A549 (cell line): ENCODE measurements at regions not wholly inside any gene's neighbourhood (a gene's known extent, or its start where the extent isn't known, plus 50 kb on each side); places are given as distances from the start of the nearest gene placed in this dataset.

Source experiments
- ATAC-seq, 2 experiments: fragments of 200-7000 bp in 1 of 2; fragments of >200 bp in 1 of 2; cut with Nextera tagmentation in 1 of 2; cut with Tn5 transposase in 1 of 2; 3 replicates each; pipeline versions ENCODE4 v1.8.0 to v1.9.1; 2018 to 2020; ENCODE audit warnings: mild to moderate bottlenecking in 1 of 2, moderate library complexity in 1 of 2
- CTCF ChIA-PET: fragments of 300-600 bp; sonication (Branson Sonifier 250); formaldehyde crosslinking; extraction: SDS; loops from one replicate; lab custom pipeline; 2021; ENCODE audit warnings: antibody characterized with exemption, inconsistent platforms; lab: Yijun Ruan, JAX
- POLR2A ChIA-PET: fragments of 350-600 bp; formaldehyde crosslinking; extraction: SDS; loops from one replicate; lab custom pipeline; 2021; ENCODE audit warnings: antibody characterized with exemption, inconsistent platforms; lab: Yijun Ruan, JAX
- DNase-seq, 2 experiments: peaks; one replicate each; pipeline versions ENCODE4 v3.0.0 to v3.0.0-alpha.2; 2011 to 2016; ENCODE audit warnings: low read depth in 1 of 2, low spot score in 1 of 2
- FAIRE-seq: peaks from 2 replicates; lab custom pipeline; 2011; peaks lifted over from hg19 to GRCh38; lab: Jason Lieb, UNC
- H3K27ac ChIP-seq, 2 experiments: fragments of >200 bp; sonication (Bioruptor Twin); formaldehyde crosslinking; 3 replicates each; pipeline ENCODE4 v1.5.1; 2016 to 2017
- H3K4me1 ChIP-seq: fragments of >200 bp; sonication (Bioruptor Twin); formaldehyde crosslinking; 3 replicates; pipeline ENCODE4 v1.6.1; 2016
- H3K4me2 ChIP-seq: fragments of >200 bp; sonication (Bioruptor Twin); formaldehyde crosslinking; 3 replicates; pipeline ENCODE4 v1.6.1; 2016
- H3K4me3 ChIP-seq: fragments of >200 bp; sonication (Bioruptor Twin); formaldehyde crosslinking; 3 replicates; pipeline ENCODE4 v1.5.1; 2016
- H3K9me3 ChIP-seq: fragments of >200 bp; sonication (Bioruptor Twin); formaldehyde crosslinking; 3 replicates; pipeline ENCODE4 v1.6.1; 2016
- CBX8 ChIP-seq: fragments of 200-600 bp; sonication (generic); IDR thresholded peaks from 2 replicates; pipeline ENCODE4 v1.6.1; 2016
- CEBPB ChIP-seq, 2 experiments: fragments of >200 bp in 1 of 2; sonication (Bioruptor Twin) in 1 of 2; formaldehyde crosslinking in 1 of 2; IDR thresholded peaks; 2 replicates each; pipeline ENCODE4 v1.6.1; 2012 to 2016
- EHF ChIP-seq: fragments of 250-450 bp; sonication (Bioruptor Pico); IDR thresholded peaks from 2 replicates; pipeline ENCODE4 v1.5.0; 2020; ENCODE audit warnings: mild to moderate bottlenecking
- ELK1 ChIP-seq: fragments of 150-350 bp; IDR thresholded peaks from 2 replicates; pipeline ENCODE4 v1.6.1; 2014; ENCODE audit warnings: low read depth, mild to moderate bottlenecking, low read length
- ESRRA ChIP-seq: fragments of 150-350 bp; IDR thresholded peaks from 2 replicates; pipeline ENCODE4 v1.6.1; 2014; ENCODE audit warnings: mild to moderate bottlenecking, low read length, borderline replicate concordance
- GATA3 ChIP-seq: IDR thresholded peaks from 2 replicates; pipeline ENCODE4 v1.6.1; 2012; ENCODE audit warnings: borderline replicate concordance
- HDAC2 ChIP-seq: fragments of 200-600 bp; sonication (generic); IDR thresholded peaks from 2 replicates; pipeline ENCODE4 v1.6.1; 2016
- HEYL ChIP-seq: fragments of 250-450 bp; sonication (Bioruptor Pico); IDR thresholded peaks from 2 replicates; pipeline ENCODE4 v1.8.0; 2021; ENCODE audit warnings: mild to moderate bottlenecking, moderate library complexity
- HOXA7 ChIP-seq: fragments of 250-450 bp; sonication (Bioruptor Pico); IDR thresholded peaks from 2 replicates; pipeline ENCODE4 v1.5.0; 2020; ENCODE audit warnings: mild to moderate bottlenecking, moderate library complexity
- HOXB5 ChIP-seq: fragments of 250-450 bp; sonication (Bioruptor Pico); IDR thresholded peaks from 2 replicates; pipeline ENCODE4 v1.5.0; 2020; ENCODE audit warnings: mild to moderate bottlenecking, moderate library complexity
- JUN ChIP-seq, 2 experiments: fragments of >200 bp; sonication (Bioruptor Twin); formaldehyde crosslinking; IDR thresholded peaks; 2 replicates in 1 of 2; 3 replicates in 1 of 2; pipeline ENCODE4 v1.6.1; 2016 to 2017
- JUNB ChIP-seq: fragments of >200 bp; sonication (Bioruptor Twin); formaldehyde crosslinking; IDR thresholded peaks from 2 replicates; pipeline ENCODE4 v1.6.1; 2016
- KDM5A ChIP-seq: fragments of 200-600 bp; sonication (generic); IDR thresholded peaks from 2 replicates; pipeline ENCODE4 v1.6.1; 2016; ENCODE audit warnings: antibody characterized with exemption, mild to moderate bottlenecking
- MAZ ChIP-seq: fragments of 150-350 bp; IDR thresholded peaks from 2 replicates; pipeline ENCODE4 v1.6.1; 2014; ENCODE audit warnings: antibody characterized with exemption, low read depth, low read length, borderline replicate concordance
- MYC ChIP-seq: IDR thresholded peaks from 2 replicates; pipeline ENCODE4 v1.6.1; 2012; ENCODE audit warnings: mild to moderate bottlenecking, inconsistent platforms, low read length, improper control_type of control experiment, borderline replicate concordance
- NR3C1 ChIP-seq: fragments of >200 bp; sonication (Bioruptor Twin); formaldehyde crosslinking; IDR thresholded peaks from 3 replicates; pipeline ENCODE4 v1.6.1; 2017
- PHF8 ChIP-seq: fragments of 200-600 bp; sonication (generic); IDR thresholded peaks from 2 replicates; pipeline ENCODE4 v1.6.1; 2016; ENCODE audit warnings: low read depth, mild to moderate bottlenecking, antibody characterized with exemption, moderate library complexity, borderline replicate concordance
- RCOR1 ChIP-seq: fragments of 150-350 bp; IDR thresholded peaks from 2 replicates; pipeline ENCODE4 v1.6.1; 2014; ENCODE audit warnings: antibody characterized with exemption, low read length, low read depth
- REST ChIP-seq: fragments of 200-600 bp; sonication (generic); IDR thresholded peaks from 2 replicates; pipeline ENCODE4 v1.6.1; 2016; ENCODE audit warnings: antibody characterized with exemption, mild to moderate bottlenecking, moderate library complexity
- RFX5 ChIP-seq: fragments of 450-650 bp; IDR thresholded peaks from 2 replicates; pipeline ENCODE4 v1.7.1; 2014; ENCODE audit warnings: antibody characterized with exemption, mild to moderate bottlenecking, moderate library complexity
- RNF2 ChIP-seq: fragments of 200-600 bp; sonication (generic); IDR thresholded peaks from 2 replicates; pipeline ENCODE4 v1.6.1; 2016; ENCODE audit warnings: low read depth, mild to moderate bottlenecking, antibody characterized with exemption, moderate library complexity, borderline replicate concordance
- SREBF2 ChIP-seq: fragments of 450-650 bp; IDR thresholded peaks from 2 replicates; pipeline ENCODE4 v1.6.1; 2014; ENCODE audit warnings: mild to moderate bottlenecking, moderate library complexity
- TP53 ChIP-seq: fragments of 250-450 bp; sonication (Bioruptor Pico); IDR thresholded peaks from 2 replicates; pipeline ENCODE4 v1.5.0; 2021; ENCODE audit warnings: mild to moderate bottlenecking, moderate library complexity
- ZC3H11A ChIP-seq: fragments of 450-650 bp; IDR thresholded peaks from 2 replicates; pipeline ENCODE4 v1.6.1; 2014; ENCODE audit warnings: antibody characterized with exemption, mild to moderate bottlenecking
- WGBS: methylation state at CpG from one replicate; pipeline ENCODE4 v1.1.6; 2017; ENCODE audit errors: missing lambda C conversion rate; 5-methylcytosine and 5-hydroxymethylcytosine counted together
- TF ChIP-seq, protein P1 (sequence below): fragments of >200 bp; sonication (Bioruptor Twin); formaldehyde crosslinking; IDR thresholded peaks from 3 replicates; pipeline ENCODE4 v1.6.1; 2016

- TF ChIP-seq REST (no peak), ZC3H11A (no peak), HOXA7 (CRISPR knock-in tag) (no peak), EHF (CRISPR knock-in tag) (no peak), PHF8 (no peak), RCOR1 (no peak), SREBF2 (no peak), ESRRA (no peak), CBX8 (no peak), JUNB (no peak), HDAC2 (no peak), HEYL (no peak)
- TF ChIP-seq, all 56 proteins: peak for 0
Observed at GRCh38 chr12:114483996-114484395, 78.1 kb upstream of the TBX5 start (continued).

DNA sequence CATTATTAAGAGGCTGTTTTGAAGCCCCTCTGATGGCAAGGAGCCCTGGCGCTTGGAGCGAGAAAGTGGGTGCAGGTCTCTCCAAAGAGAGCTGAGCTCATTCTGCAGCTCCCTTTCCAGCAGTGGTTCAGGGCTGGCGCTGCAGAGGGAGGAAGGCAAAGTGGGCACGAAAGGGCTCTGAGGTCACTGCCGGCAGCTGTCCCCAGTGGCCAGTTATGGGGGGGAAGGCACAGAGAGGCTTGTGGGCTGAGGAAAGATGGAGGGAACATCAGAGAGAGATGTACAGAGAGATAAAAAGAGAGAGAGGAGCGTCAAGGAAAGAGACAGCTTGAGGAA is 75.2 kb upstream of the TBX5 start:
- FAIRE-seq (no peak), ATAC-seq (peak in 1 of 2 experiments; percentile 63; a peak in 3 of 6 replicates), DNase-seq (no peak)
- H3K4me2 ChIP-seq: peak overlapping the region; percentile 56; the same call in 2 of the 3 replicates
- WGBS: 32% methylated on average over 6 of the region's 6 CpGs
- ChIA-PET CTCF (interaction anchor here (0.6 to 3.4 kb wide), 6 partner anchors 13 to 501 kb away, joined by 3 to 12 read pairs (median 4); no protein-coding TSS in a partner anchor), POLR2A (no interaction called here)
- H3K27ac ChIP-seq: no peak overlapping the region
- H3K4me1 ChIP-seq: 0 out of 3 replicates have a peak, but pooled peaks cover 6% of the 10 kb centered on the region
- TF ChIP-seq ELK1 (no peak), MYC (no peak)
- H3K4me3 ChIP-seq: no peak overlapping the region
- peaks cover 1% of the 10 kb centered on the region; the same call in 1 of the 3 replicates for H3K9me3 ChIP-seq

- 27% methylated on average over 29 of the region's 34 CpGs for WGBS
- DNase-seq (no peak), FAIRE-seq (no peak), ATAC-seq (peak in 1 of 2 experiments; percentile 21; a peak in 3 of 6 replicates)
- ChIA-PET CTCF (interaction anchor here (0.6 to 3.4 kb wide), 7 partner anchors 13 to 500 kb away, joined by 3 to 12 read pairs (median 4); no protein-coding TSS in a partner anchor), POLR2A (interaction anchor here (0.6 kb wide), 1 partner anchor 155 kb away, joined by 3 read pairs; no protein-coding TSS in a partner anchor)
- Histone ChIP-seq H3K27ac (no peak overlapping the region), H3K9me3 (no peaks in the 10 kb centered on the region), H3K4me3 (peak overlapping the region; percentile 27; the same call in 2 of the 3 replicates), H3K4me2 (peak overlapping the region; percentile 56), H3K4me1 (0 out of 3 replicates have a peak, but pooled peaks cover 6% of the 10 kb centered on the region)
- TF ChIP-seq, protein P1, sequence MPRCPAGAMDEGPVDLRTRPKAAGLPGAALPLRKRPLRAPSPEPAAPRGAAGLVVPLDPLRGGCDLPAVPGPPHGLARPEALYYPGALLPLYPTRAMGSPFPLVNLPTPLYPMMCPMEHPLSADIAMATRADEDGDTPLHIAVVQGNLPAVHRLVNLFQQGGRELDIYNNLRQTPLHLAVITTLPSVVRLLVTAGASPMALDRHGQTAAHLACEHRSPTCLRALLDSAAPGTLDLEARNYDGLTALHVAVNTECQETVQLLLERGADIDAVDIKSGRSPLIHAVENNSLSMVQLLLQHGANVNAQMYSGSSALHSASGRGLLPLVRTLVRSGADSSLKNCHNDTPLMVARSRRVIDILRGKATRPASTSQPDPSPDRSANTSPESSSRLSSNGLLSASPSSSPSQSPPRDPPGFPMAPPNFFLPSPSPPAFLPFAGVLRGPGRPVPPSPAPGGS: no peak
- no peak for TF ChIP-seq RCOR1
- TF ChIP-seq HOXA7 (CRISPR knock-in tag): no peak
- TF ChIP-seq JUN (IDR thresholded peaks at IDR 0.05): no peak
- no peak for TF ChIP-seq KDM5A
- no peak for TF ChIP-seq GATA3
- no peak for TF ChIP-seq ZC3H11A
- peak; percentile 98 for TF ChIP-seq RNF2
- no peak for TF ChIP-seq NR3C1
- no peak for TF ChIP-seq REST
- no peak for TF ChIP-seq SREBF2
- 0 out of 4 replicates have a peak, but pooled peaks of 1 of the 2 experiments have one; percentile 9 for TF ChIP-seq CEBPB (IDR thresholded peaks at IDR 0.05)
- TF ChIP-seq MAZ: no peak
- no peak for TF ChIP-seq HOXB5 (CRISPR knock-in tag)
- peak; percentile 96 for TF ChIP-seq CBX8
- no peak for TF ChIP-seq RFX5
- no peak for TF ChIP-seq TP53 (CRISPR knock-in tag)
Observed at GRCh38 chr12:114480337-114481199, 74.6 kb upstream of the TBX5 start.
